Activated effector memory CD4-positive, alpha-beta T cell treated with Interleukin-2 at 50 U/mL for 16 hours (primary cell): ENCODE measurements at regions not wholly inside any gene's neighbourhood (a gene's known extent, or its start where the extent isn't known, plus 50 kb on each side); places are given as distances from the start of the nearest gene placed in this dataset.

Experiments used
- DNase-seq: peaks from one replicate; pipeline ENCODE4 v3.0.0-alpha.2; 2020

GRCh38 chr13:73268306-73268705 is 209.5 kb downstream of the KLF5 start:
- no peak for DNase-seq

DNA sequence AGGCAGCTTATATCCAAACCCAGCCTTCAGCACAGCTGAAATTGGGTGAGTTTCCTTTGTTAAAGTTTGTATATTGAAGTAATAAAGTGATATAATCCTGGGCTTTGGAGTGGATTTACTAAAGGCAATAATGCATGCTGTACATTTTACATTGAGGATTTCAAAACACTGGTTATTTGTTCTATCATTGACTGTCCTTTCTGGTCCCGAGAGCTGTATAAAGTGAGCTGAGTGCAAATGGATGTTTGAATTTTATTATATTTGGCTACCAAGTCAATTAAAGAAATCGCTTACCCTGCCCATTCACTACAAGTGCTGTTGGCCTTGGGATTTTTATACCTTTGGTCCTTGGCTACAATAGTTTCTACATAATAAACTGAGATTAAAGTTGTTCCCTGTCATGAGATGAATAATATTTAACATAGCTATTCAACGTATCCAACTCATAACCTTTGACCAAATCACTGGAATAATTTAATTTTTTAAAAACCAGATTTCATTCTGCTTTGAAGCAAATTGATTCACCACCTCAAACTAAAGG is 207.9 kb downstream of the KLF5 start:
- no peak for DNase-seq

- DNase-seq, result no peak
These were observed 204.2 kb downstream of the KLF5 start for GRCh38 chr13:73262862-73263627.

- DNase-seq, result no peak
These were observed 203.0 kb downstream of the KLF5 start for GRCh38 chr13:73261739-73262216.

GRCh38 chr13:73259061-73260017 is 200.5 kb downstream of the KLF5 start:
- DNase-seq, result no peak

DNA sequence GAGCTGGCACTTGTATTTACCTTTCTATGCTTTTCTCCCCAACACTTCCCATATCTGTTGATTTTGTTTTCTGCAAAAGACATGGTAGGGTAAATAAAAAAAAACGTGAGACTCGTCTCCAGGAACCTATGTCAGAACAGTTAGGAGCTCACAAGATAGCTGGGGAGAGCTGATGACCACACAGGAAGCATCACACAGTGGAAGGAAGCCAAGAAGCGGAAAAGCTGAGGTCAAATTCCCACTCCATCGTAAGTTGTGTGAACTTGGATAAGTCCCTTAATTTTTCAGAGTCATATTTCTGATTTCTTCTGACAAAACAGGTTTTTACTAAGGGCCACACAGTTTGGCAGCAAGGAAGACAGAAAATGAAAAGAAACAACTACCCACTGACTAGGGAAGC is 199.6 kb downstream of the KLF5 start:
- DNase-seq, result no peak

GRCh38 chr13:73254827-73255226 is 196.0 kb downstream of the KLF5 start:
- no peak for DNase-seq

DNA sequence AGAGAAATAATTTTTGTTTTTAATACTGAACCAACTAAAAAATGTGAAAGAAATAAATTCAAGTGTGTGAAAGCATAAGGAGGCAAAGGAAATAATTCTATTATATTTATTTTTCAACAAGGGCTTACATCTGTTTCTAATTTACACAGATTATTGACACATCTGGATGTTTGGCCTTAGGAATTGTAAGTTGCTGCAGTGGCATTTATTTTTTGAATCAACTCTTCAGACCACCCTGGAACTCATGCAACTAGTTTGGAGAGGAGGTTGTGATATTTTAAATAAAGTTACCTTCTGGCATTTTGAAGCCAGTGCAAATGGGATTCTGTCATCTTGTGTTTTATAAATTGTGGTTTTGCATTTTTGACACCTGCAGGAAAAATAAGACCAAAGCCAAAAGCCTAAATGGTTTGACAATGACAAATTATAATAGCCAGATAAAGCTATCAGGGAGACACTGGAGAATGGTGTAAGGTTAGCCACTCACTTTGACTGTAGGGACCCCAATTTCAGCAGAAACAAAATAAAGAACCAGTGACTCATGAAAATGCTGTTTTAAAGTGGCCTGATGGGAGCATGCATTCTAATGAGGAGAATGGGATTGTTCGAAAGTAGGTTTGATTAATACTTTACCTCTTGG is 192.9 kb downstream of the KLF5 start:
- DNase-seq, result no peak

DNA sequence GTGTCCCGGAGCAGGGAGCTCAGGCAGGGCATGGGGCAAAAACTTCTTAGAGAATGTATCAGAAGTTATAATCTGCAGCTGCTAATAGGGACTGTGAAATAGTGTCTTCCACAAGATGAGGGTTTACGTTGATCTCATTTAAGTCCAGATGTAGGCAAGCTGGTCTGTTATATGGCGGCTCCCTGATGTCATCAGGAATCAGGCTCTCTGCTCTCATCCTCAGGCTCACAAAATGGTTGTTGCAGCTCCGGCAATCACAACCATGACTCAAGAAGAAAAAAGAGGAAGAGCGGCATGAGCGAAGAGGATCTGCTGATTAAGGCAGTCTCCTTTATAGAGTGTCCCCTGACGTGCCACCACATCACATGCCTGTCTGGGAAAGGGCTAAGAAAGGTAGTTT is 191.3 kb downstream of the KLF5 start:
- no peak for DNase-seq

DNA sequence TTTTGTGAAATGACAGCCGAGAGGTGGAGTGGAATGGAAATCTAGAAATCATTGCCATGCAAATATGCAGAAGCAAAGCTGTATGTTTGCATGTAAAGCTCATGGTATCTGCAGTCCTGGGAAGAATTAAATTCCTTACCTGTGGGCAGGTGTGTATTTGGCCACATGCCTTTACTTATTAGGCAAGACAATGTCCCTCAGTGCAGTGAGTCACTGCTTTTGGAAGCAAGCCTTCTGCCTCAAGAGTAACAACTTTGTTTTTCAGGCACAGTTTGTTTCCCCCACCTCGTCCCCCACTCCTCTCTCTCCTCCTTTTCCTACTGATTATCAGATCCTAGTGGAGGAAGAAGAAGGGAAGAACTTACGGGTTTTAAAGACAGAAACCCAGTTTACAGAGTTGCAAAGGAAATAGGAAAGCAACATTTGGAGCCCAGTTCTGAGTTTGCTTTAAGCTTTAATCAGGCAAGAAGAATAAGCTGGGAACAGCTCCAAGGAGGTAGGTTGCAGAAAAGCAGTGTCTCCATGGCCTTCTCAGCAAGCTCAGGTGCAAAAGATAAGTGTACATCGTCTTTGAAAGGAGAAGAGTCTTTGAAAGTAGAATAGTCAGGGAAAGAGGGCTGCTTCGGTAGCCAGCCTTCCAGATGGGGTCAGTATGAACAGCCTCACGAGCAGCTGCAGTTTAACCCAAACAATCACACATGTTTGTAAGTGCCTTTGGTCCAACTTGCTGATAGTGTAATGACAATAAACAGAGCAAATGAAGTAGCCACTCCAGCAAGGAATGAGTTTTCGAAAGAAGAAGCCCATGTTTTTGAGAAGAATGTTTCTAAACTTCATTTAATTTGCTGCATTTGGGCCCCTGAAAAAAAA is 190.1 kb downstream of the KLF5 start:
- DNase-seq, result no peak

GRCh38 chr13:73248154-73248553 is 189.3 kb downstream of the KLF5 start:
- DNase-seq, result no peak

DNA sequence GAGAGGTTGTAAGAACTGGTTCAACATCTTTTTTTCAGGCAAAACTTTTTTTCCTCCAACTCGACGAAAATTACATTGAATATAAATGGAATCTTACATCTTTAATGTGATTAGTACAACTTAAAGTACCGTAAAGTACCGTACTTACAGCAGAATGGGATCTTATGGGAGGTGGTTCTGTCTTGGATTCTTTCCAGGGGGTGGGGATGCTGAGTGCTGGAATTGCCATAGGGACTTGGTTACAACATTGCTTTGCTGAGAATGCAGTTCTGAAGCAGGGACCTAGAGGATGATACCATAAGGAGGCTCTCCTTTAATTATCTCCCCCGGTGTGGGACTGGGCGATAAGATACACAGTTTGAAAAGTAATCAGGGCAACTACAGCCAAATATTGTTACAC is 186.4 kb downstream of the KLF5 start:
- DNase-seq, result no peak

- no peak for DNase-seq
These were observed 185.7 kb downstream of the KLF5 start for GRCh38 chr13:73244467-73244866.

- no peak for DNase-seq
These were observed 183.8 kb downstream of the KLF5 start for GRCh38 chr13:73242515-73243015.

DNA sequence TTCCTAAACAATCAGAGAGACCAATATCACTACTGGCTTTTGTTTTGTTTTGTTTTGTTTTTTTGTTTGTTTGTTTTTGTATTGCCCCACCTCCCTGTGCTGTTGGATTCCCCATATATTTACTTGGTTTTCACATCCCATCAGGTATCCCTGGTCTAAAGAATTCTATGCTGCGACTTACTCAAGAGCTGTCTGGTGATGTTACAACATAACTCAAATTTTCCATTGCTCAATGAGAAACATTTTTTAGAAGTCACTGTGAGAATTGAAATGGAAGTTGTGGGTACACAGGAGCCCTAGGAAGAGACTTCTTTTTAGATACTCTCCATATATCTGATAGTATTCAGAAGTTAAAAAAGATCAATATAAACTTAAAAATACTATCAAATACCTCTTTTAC is 181.4 kb downstream of the KLF5 start:
- no peak for DNase-seq

DNA sequence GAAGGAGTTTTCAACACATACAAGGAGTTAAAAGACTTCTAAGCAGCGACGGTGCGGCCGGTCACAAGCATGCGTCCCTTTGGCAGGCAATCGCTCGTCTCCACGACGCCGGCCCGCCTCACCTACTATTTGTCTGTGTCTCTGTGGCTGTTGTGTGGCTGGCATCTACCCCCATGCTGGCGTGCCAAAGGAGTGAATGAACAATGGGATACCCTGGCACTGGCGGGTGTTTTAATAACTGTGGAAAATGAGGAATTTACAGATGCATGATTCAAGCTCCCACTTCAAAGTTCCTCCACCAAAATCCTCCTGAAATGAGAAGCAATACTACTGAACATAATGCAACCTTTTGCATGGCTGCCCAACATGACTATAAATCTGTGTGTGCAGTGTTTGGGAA is 176.6 kb downstream of the KLF5 start:
- no peak for DNase-seq

DNA sequence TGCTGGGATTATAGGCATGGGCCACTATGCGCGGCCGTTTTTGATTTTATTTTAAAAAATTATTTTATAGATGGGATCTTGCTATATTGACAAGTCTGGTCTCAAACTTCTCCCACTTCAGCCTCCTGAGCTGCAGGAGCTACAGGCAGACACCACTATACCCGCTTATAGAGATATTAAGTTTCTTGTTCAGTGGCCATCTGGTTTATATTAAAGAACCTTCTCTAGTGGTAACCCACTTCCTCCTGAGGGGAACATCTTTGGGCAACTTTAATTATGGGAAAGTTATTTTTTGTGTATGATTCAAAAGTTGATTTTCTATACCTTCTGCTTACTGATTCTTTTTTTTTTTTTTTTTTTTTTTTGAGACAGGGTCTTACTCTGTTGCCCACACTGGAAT is 172.7 kb downstream of the KLF5 start:
- no peak for DNase-seq

GRCh38 chr13:73230716-73231115 is 171.9 kb downstream of the KLF5 start:
- DNase-seq, result no peak

- no peak for DNase-seq
These were observed 169.7 kb downstream of the KLF5 start for GRCh38 chr13:73228546-73228945.

DNA sequence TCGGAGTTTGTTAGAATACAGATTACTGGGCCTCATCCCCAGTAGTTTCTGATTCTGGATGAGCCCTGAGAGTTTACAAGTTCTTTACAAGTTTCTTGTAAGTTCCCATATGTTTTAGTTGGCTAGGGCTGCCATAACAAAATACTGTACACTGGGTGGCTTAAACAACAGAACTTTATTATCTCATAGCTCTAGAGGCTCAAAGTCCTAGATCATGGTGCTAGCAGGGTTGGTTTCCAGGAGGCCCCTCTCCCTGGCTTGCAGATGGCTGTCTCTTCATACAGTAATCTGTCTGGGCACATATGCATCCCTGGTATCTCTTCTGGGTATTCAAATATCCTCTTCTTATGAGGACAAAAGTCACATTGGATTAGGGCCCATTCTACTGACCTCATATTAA is 167.2 kb downstream of the KLF5 start:
- no peak for DNase-seq

- DNase-seq, result no peak
These were observed 165.9 kb downstream of the KLF5 start for GRCh38 chr13:73224703-73225102.

GRCh38 chr13:73223372-73223781 is 164.6 kb downstream of the KLF5 start:
- no peak for DNase-seq
